ENCODE measurements at regions not wholly inside any gene's neighbourhood (a gene's known extent, or its start where the extent isn't known, plus 50 kb on each side); places are given as distances from the start of the nearest gene placed in this dataset.

GRCh38 chr2:60260639-60261296 lies 292.7 kb downstream of the BCL11A start:
- TF ChIP-seq EZH2phosphoT487 (IDR thresholded peaks at IDR 0.05; ENCODE audit: low read depth) (no peak), CTCF (IDR thresholded peaks at IDR 0.05; ENCODE audit: low read depth, low read length) (no peak)

Data from OCI-LY3 (cell line).